Liver (tissue), 8 donors: ENCODE measurements at regions not wholly inside any gene's neighbourhood (a gene's known extent, or its start where the extent isn't known, plus 50 kb on each side); places are given as distances from the start of the nearest gene placed in this dataset.

Experiments
- DNase-seq: peaks from one replicate; pipeline ENCODE4 v3.0.0-alpha.2; 2017; ENCODE audit warnings: low spot score
- H3K27ac ChIP-seq, 2 donors: one replicate each; pipeline ENCODE4 v1.7.0; 2013; ENCODE audit warnings: inconsistent platforms in 2 of 2, low read length in 2 of 2, control low read depth in 1 of 2, low read depth in 1 of 2, mild to moderate bottlenecking in 1 of 2
- H3K27me3 ChIP-seq, 4 donors: one replicate each; pipeline versions ENCODE4 v1.6.1 to v1.7.0; 2013; ENCODE audit warnings: low read length in 3 of 4, inconsistent platforms in 1 of 4, mild to moderate bottlenecking in 1 of 4, moderate library complexity in 1 of 4; ENCODE audit not compliant: control insufficient read depth in 4 of 4, insufficient read depth in 4 of 4
- H3K36me3 ChIP-seq, 4 donors: one replicate each; pipeline versions ENCODE4 v1.6.1 to v1.7.0; 2013; ENCODE audit warnings: low read length in 3 of 4, mild to moderate bottlenecking in 3 of 4, low read depth in 1 of 4, moderate library complexity in 1 of 4; ENCODE audit not compliant: control insufficient read depth in 4 of 4, insufficient read depth in 3 of 4
- H3K4me1 ChIP-seq, 4 donors: one replicate each; pipeline versions ENCODE4 v1.6.1 to v1.7.0; 2013; ENCODE audit warnings: low read length in 3 of 4, mild to moderate bottlenecking in 3 of 4, moderate library complexity in 1 of 4; ENCODE audit not compliant: control insufficient read depth in 4 of 4, insufficient read depth in 4 of 4
- H3K4me3 ChIP-seq, 3 donors: one replicate each; pipeline versions ENCODE4 v1.6.1 to v1.7.0; 2013; ENCODE audit warnings: low read length in 3 of 3, control low read depth in 1 of 3, low read depth in 1 of 3, mild to moderate bottlenecking in 1 of 3
- H3K9ac ChIP-seq, 2 donors: one replicate each; pipeline ENCODE4 v1.7.0; 2013; ENCODE audit warnings: low read length in 2 of 2, mild to moderate bottlenecking in 2 of 2, moderate library complexity in 2 of 2, control low read depth in 1 of 2, low read depth in 1 of 2
- H3K9me3 ChIP-seq, 4 donors: one replicate each; pipeline versions ENCODE4 v1.6.1 to v1.7.0; 2013; ENCODE audit warnings: low read length in 3 of 4; ENCODE audit not compliant: control insufficient read depth in 4 of 4
- EGR1 ChIP-seq, 2 donors: IDR thresholded peaks; 2 replicates each; pipeline ENCODE4 v1.6.1; 2016 to 2018; ENCODE audit warnings: antibody characterized with exemption in 2 of 2, low read depth in 2 of 2
- FOXA1 ChIP-seq: IDR thresholded peaks from 2 replicates; pipeline ENCODE4 v1.6.1; 2016; ENCODE audit warnings: antibody characterized with exemption
- FOXA2 ChIP-seq: IDR thresholded peaks from 2 replicates; pipeline ENCODE4 v1.6.1; 2016; ENCODE audit warnings: antibody characterized with exemption
- GABPA ChIP-seq, 2 donors: IDR thresholded peaks in 1 of 2; conservative IDR thresholded peaks in 1 of 2; 2 replicates each; pipeline ENCODE4 v1.6.1; 2016; ENCODE audit warnings: antibody characterized with exemption in 2 of 2, mild to moderate bottlenecking in 1 of 2, moderate library complexity in 1 of 2
- HNF4A ChIP-seq, 2 donors: conservative IDR thresholded peaks; 2 replicates each; pipeline ENCODE4 v1.6.1; 2016; ENCODE audit warnings: antibody characterized with exemption in 2 of 2, mild to moderate bottlenecking in 2 of 2
- HNF4G ChIP-seq: IDR thresholded peaks from 2 replicates; pipeline ENCODE4 v1.6.1; 2016; ENCODE audit warnings: antibody characterized with exemption
- JUND ChIP-seq, 2 donors: IDR thresholded peaks; 2 replicates each; pipeline ENCODE4 v1.6.1; 2016; ENCODE audit warnings: antibody characterized with exemption in 2 of 2
- NR2F2 ChIP-seq: IDR thresholded peaks from 2 replicates; pipeline ENCODE4 v1.6.1; 2016; ENCODE audit warnings: antibody characterized with exemption
- RAD21 ChIP-seq, 2 donors: IDR thresholded peaks; 2 replicates each; pipeline ENCODE4 v1.6.1; 2016; ENCODE audit warnings: antibody characterized with exemption in 2 of 2, mild to moderate bottlenecking in 2 of 2
- RXRA ChIP-seq, 2 donors: IDR thresholded peaks; 2 replicates each; pipeline ENCODE4 v1.6.1; 2017 to 2018; ENCODE audit warnings: antibody characterized with exemption in 2 of 2, mild to moderate bottlenecking in 1 of 2
- SP1 ChIP-seq: IDR thresholded peaks from 2 replicates; pipeline ENCODE4 v1.6.1; 2018; ENCODE audit warnings: antibody characterized with exemption, mild to moderate bottlenecking
- TAF1 ChIP-seq: conservative IDR thresholded peaks from 2 replicates; pipeline ENCODE4 v1.6.1; 2016; ENCODE audit warnings: antibody characterized with exemption, mild to moderate bottlenecking
- YY1 ChIP-seq: IDR thresholded peaks from 2 replicates; pipeline ENCODE4 v1.6.1; 2016; ENCODE audit warnings: antibody characterized with exemption, mild to moderate bottlenecking
- WGBS: extraction: QIAGEN DNeasy Blood & Tissue Kit; methylation state at CpG from one replicate; pipeline ENCODE4 v1.1.7; 2013; 5-methylcytosine and 5-hydroxymethylcytosine counted together
- TF ChIP-seq, protein P1 (sequence below): IDR thresholded peaks from 2 replicates; pipeline ENCODE4 v1.6.1; 2016; ENCODE audit warnings: antibody characterized with exemption
- TF ChIP-seq, protein P2 (sequence below): IDR thresholded peaks from 2 replicates; pipeline ENCODE4 v1.6.1; 2016; ENCODE audit warnings: antibody characterized with exemption, mild to moderate bottlenecking
- TF ChIP-seq, protein P3 (sequence below): fragments of 150-350 bp; IDR thresholded peaks from 2 replicates; pipeline ENCODE4 v1.5.1; 2017; ENCODE audit warnings: improper control_type of control experiment, low read depth, low read length; ENCODE audit not compliant: missing input control
- TF ChIP-seq, protein P4 (sequence below): IDR thresholded peaks from 2 replicates; pipeline ENCODE4 v1.6.1; 2016; ENCODE audit warnings: antibody characterized with exemption
- TF ChIP-seq, protein P5 (sequence below): IDR thresholded peaks from 2 replicates; pipeline ENCODE4 v1.6.1; 2016; ENCODE audit warnings: antibody characterized with exemption
- donor health status: healthy.
- donor health status: healthy.
- donor health status: healthy.
- donor health status: healthy.
- donor health status: healthy.

DNA sequence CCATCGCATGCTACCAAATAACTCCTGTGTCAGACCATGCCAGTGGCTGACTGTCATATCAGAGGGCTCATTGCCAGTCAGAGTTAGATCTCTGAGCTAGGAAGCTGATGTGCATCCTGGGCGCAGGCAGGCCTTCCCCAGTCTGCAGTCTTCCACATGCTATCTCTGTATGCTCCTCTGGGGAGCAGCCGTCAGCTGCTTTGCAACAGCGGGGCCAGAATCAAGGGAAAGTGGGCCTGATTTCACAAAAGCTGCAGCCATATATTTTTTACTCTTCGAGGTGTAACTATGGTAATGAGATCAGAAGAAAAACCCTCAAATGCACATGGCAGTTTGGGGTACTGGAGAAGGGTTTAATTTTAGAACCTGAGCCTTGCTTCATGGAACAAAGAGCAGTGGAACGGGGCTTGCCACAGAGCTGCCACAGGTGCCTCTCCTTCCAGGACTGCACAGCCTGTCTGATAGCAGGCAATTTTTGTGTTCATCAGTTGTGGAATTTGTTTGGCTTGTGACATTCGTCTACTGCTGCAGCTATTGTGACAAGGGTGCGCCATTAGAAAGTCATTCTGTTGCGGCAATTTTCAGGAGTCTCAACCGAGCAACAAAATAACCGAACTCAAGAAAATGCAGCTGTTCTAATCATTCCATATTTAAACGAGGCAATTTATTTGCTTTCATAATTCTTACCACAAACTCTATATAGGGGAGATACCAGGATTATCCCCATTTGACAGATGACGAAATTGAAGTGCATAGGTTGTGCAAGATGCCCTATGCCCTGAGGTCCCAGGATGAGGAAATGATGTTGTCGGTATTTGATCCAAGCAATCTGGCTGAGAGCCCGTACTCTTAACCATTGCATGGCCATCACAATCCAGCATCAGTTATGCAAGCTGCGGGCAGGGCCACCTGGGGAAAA is 109.6 kb upstream of the CYRIA start:
- WGBS = 33% methylated on average over 16 of the region's 16 CpGs
- Histone ChIP-seq H3K4me3 (no peak overlapping the region), H3K4me1 (peaks cover 0 to 23% (median 13%) of the 10 kb centered on the region in 4 donors), H3K36me3 (no peaks in the 10 kb centered on the region), H3K9me3 (no peaks in the 10 kb centered on the region), H3K27ac (peak overlapping the region; percentile 62 to 78), H3K27me3 (no peaks in the 10 kb centered on the region), H3K9ac (no peak overlapping the region)
- TF ChIP-seq RAD21 (IDR thresholded peaks at IDR 0.05) = peak; percentile 81 to 82
- TF ChIP-seq FOXA1 = peak; percentile 62
- TF ChIP-seq RXRA (IDR thresholded peaks at IDR 0.05) = peak; percentile 83 to 91
- TF ChIP-seq, protein P1, sequence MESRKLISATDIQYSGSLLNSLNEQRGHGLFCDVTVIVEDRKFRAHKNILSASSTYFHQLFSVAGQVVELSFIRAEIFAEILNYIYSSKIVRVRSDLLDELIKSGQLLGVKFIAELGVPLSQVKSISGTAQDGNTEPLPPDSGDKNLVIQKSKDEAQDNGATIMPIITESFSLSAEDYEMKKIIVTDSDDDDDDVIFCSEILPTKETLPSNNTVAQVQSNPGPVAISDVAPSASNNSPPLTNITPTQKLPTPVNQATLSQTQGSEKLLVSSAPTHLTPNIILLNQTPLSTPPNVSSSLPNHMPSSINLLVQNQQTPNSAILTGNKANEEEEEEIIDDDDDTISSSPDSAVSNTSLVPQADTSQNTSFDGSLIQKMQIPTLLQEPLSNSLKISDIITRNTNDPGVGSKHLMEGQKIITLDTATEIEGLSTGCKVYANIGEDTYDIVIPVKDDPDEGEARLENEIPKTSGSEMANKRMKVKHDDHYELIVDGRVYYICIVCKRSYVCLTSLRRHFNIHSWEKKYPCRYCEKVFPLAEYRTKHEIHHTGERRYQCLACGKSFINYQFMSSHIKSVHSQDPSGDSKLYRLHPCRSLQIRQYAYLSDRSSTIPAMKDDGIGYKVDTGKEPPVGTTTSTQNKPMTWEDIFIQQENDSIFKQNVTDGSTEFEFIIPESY = peak; percentile 82
- TF ChIP-seq, protein P2, sequence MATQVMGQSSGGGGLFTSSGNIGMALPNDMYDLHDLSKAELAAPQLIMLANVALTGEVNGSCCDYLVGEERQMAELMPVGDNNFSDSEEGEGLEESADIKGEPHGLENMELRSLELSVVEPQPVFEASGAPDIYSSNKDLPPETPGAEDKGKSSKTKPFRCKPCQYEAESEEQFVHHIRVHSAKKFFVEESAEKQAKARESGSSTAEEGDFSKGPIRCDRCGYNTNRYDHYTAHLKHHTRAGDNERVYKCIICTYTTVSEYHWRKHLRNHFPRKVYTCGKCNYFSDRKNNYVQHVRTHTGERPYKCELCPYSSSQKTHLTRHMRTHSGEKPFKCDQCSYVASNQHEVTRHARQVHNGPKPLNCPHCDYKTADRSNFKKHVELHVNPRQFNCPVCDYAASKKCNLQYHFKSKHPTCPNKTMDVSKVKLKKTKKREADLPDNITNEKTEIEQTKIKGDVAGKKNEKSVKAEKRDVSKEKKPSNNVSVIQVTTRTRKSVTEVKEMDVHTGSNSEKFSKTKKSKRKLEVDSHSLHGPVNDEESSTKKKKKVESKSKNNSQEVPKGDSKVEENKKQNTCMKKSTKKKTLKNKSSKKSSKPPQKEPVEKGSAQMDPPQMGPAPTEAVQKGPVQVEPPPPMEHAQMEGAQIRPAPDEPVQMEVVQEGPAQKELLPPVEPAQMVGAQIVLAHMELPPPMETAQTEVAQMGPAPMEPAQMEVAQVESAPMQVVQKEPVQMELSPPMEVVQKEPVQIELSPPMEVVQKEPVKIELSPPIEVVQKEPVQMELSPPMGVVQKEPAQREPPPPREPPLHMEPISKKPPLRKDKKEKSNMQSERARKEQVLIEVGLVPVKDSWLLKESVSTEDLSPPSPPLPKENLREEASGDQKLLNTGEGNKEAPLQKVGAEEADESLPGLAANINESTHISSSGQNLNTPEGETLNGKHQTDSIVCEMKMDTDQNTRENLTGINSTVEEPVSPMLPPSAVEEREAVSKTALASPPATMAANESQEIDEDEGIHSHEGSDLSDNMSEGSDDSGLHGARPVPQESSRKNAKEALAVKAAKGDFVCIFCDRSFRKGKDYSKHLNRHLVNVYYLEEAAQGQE = peak; percentile 76
- TF ChIP-seq, protein P3, sequence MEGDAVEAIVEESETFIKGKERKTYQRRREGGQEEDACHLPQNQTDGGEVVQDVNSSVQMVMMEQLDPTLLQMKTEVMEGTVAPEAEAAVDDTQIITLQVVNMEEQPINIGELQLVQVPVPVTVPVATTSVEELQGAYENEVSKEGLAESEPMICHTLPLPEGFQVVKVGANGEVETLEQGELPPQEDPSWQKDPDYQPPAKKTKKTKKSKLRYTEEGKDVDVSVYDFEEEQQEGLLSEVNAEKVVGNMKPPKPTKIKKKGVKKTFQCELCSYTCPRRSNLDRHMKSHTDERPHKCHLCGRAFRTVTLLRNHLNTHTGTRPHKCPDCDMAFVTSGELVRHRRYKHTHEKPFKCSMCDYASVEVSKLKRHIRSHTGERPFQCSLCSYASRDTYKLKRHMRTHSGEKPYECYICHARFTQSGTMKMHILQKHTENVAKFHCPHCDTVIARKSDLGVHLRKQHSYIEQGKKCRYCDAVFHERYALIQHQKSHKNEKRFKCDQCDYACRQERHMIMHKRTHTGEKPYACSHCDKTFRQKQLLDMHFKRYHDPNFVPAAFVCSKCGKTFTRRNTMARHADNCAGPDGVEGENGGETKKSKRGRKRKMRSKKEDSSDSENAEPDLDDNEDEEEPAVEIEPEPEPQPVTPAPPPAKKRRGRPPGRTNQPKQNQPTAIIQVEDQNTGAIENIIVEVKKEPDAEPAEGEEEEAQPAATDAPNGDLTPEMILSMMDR = peak; percentile 53
- peak; percentile 67 for TF ChIP-seq SP1
- TF ChIP-seq HNF4A (conservative IDR thresholded peaks at IDR 0.05) = peak; percentile 99
- TF ChIP-seq NR2F2 = peak; percentile 37
- TF ChIP-seq, protein P4, sequence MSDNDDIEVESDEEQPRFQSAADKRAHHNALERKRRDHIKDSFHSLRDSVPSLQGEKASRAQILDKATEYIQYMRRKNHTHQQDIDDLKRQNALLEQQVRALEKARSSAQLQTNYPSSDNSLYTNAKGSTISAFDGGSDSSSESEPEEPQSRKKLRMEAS = peak; percentile 82
- no peak for TF ChIP-seq TAF1
- TF ChIP-seq EGR1 (IDR thresholded peaks at IDR 0.05; ENCODE audit: low read depth in 2 of 2) = peak in 1 of 2 donors; percentile 62
- TF ChIP-seq FOXA2 = peak; percentile 52
- TF ChIP-seq, protein P5, sequence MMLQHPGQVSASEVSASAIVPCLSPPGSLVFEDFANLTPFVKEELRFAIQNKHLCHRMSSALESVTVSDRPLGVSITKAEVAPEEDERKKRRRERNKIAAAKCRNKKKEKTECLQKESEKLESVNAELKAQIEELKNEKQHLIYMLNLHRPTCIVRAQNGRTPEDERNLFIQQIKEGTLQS = peak; percentile 98
- peak in 1 of 2 donors; percentile 59 for TF ChIP-seq GABPA (IDR thresholded peaks at IDR 0.05 in 1 of 2, conservative IDR thresholded peaks at IDR 0.05 in 1 of 2)
- peak; percentile 70 for TF ChIP-seq YY1
- peak; percentile 72 to 83 for TF ChIP-seq JUND (IDR thresholded peaks at IDR 0.05)
- TF ChIP-seq HNF4G = peak; percentile 89
- no peak for DNase-seq
